Neural cell (in vitro differentiated cells): ENCODE measurements at regions not wholly inside any gene's neighbourhood (a gene's known extent, or its start where the extent isn't known, plus 50 kb on each side); places are given as distances from the start of the nearest gene placed in this dataset.

Source experiments
- H2AFZ ChIP-seq: fragments of 200-600, 300-800 bp; sonication (generic), shearing (Covaris generic); 2 replicates; pipeline ENCODE4 v1.6.0; 2014; ENCODE audit warnings: low read depth, mild to moderate bottlenecking, antibody characterized with exemption, low read length, moderate library complexity
- H3F3A ChIP-seq: fragments of 200-600 bp; shearing (Covaris generic); 2 replicates; pipeline ENCODE4 v1.6.1; 2016; ENCODE audit warnings: mild to moderate bottlenecking, moderate library complexity, mixed read lengths, antibody characterized with exemption, low read length; ENCODE audit not compliant: insufficient read depth, poor library complexity, severe bottlenecking
- H3K27ac ChIP-seq: fragments of 200-600, 300-800 bp; sonication (generic), shearing (Covaris generic); 2 replicates; pipeline ENCODE4 v1.5.1; 2014; ENCODE audit warnings: mild to moderate bottlenecking, low read length, moderate library complexity
- H3K27me3 ChIP-seq: fragments of 300-800, 200-600 bp; sonication (generic), shearing (Covaris generic); 2 replicates; pipeline ENCODE4 v1.6.0; 2014; ENCODE audit warnings: mild to moderate bottlenecking, low read depth, low read length, moderate library complexity; ENCODE audit not compliant: insufficient read depth
- H3K36me3 ChIP-seq: fragments of 300-800, 200-600 bp; sonication (generic), shearing (Covaris generic); 2 replicates; pipeline ENCODE4 v1.5.1; 2014; ENCODE audit warnings: mild to moderate bottlenecking, antibody characterized with exemption, low read length, moderate library complexity; ENCODE audit not compliant: insufficient read depth
- H3K4me2 ChIP-seq: fragments of 300-800, 200-600 bp; sonication (generic), shearing (Covaris generic); 2 replicates; pipeline ENCODE4 v1.6.0; 2014; ENCODE audit warnings: mild to moderate bottlenecking, low read length
- H3K4me3 ChIP-seq: fragments of 300-800, 200-600 bp; sonication (generic), shearing (Covaris generic); 2 replicates; pipeline ENCODE4 v1.5.1; 2014; ENCODE audit warnings: mild to moderate bottlenecking, low read length, moderate library complexity
- H3K79me2 ChIP-seq: fragments of 200-600 bp; shearing (Covaris generic); replicated peaks from 2 replicates; pipeline ENCODE4 v1.6.0; 2014; ENCODE audit warnings: mild to moderate bottlenecking, low read length, moderate library complexity; ENCODE audit not compliant: insufficient read depth
- H3K9ac ChIP-seq: fragments of 300-800, 200-600 bp; sonication (generic), shearing (Covaris generic); 2 replicates; pipeline ENCODE4 v1.6.1; 2016; ENCODE audit warnings: mild to moderate bottlenecking, low read length, mixed read lengths
- H3K9me2 ChIP-seq: fragments of 200-600 bp; shearing (Covaris generic); 2 replicates; pipeline ENCODE4 v1.6.1; 2016; ENCODE audit warnings: mild to moderate bottlenecking, low read length, mixed read lengths; ENCODE audit not compliant: insufficient read depth
- H3K9me3 ChIP-seq: fragments of 200-600, 300-800 bp; sonication (generic), shearing (Covaris generic); 2 replicates; pipeline ENCODE4 v1.6.1; 2016; ENCODE audit warnings: mild to moderate bottlenecking, mixed run types, low read length, moderate library complexity, mixed read lengths
- H4K20me1 ChIP-seq: fragments of 200-600 bp; shearing (Covaris generic); 2 replicates; pipeline ENCODE4 v1.6.1; 2016; ENCODE audit warnings: mild to moderate bottlenecking, mixed run types; ENCODE audit not compliant: insufficient read depth
- EP300 ChIP-seq: fragments of 450-650 bp; conservative IDR thresholded peaks from 2 replicates; pipeline ENCODE4 v1.6.1; 2014; ENCODE audit warnings: antibody characterized with exemption, mild to moderate bottlenecking, moderate library complexity; ENCODE audit not compliant: poor library complexity, severe bottlenecking
- EZH2 ChIP-seq: fragments of 200-600, 300-800 bp; shearing (Covaris generic), sonication (generic); IDR thresholded peaks from 2 replicates; pipeline ENCODE4 v1.6.1; 2014; ENCODE audit warnings: antibody characterized with exemption, low read length, borderline replicate concordance, mild to moderate bottlenecking; ENCODE audit not compliant: insufficient read depth, poor library complexity, severe bottlenecking
- MXI1 ChIP-seq: fragments of 450-650 bp; conservative IDR thresholded peaks from 2 replicates; pipeline ENCODE4 v1.6.1; 2014; ENCODE audit warnings: antibody characterized with exemption, mild to moderate bottlenecking; ENCODE audit not compliant: poor library complexity, severe bottlenecking
- POLR2AphosphoS5 ChIP-seq: IDR thresholded peaks from 2 replicates; pipeline ENCODE4 v1.6.1; 2012
- RAD21 ChIP-seq: fragments of 450-650 bp; conservative IDR thresholded peaks from 2 replicates; pipeline ENCODE4 v1.6.1; 2014; ENCODE audit warnings: antibody characterized with exemption, mild to moderate bottlenecking, moderate library complexity
- SMC3 ChIP-seq: fragments of 450-650 bp; conservative IDR thresholded peaks from 2 replicates; pipeline ENCODE4 v1.6.1; 2014; ENCODE audit warnings: antibody characterized with exemption, mild to moderate bottlenecking, moderate library complexity; ENCODE audit not compliant: poor library complexity
- TAF1 ChIP-seq: IDR thresholded peaks from 2 replicates; pipeline ENCODE4 v1.6.1; 2012; ENCODE audit warnings: low read depth
- TF ChIP-seq, protein P1 (sequence below): IDR thresholded peaks from 2 replicates; pipeline ENCODE4 v1.6.1; 2012; ENCODE audit warnings: borderline replicate concordance
- TF ChIP-seq, protein P2 (sequence below): fragments of 450-650 bp; IDR thresholded peaks from 2 replicates; pipeline ENCODE4 v1.5.1; 2014; ENCODE audit warnings: antibody characterized with exemption, mild to moderate bottlenecking, moderate library complexity; ENCODE audit not compliant: poor library complexity, severe bottlenecking

DNA sequence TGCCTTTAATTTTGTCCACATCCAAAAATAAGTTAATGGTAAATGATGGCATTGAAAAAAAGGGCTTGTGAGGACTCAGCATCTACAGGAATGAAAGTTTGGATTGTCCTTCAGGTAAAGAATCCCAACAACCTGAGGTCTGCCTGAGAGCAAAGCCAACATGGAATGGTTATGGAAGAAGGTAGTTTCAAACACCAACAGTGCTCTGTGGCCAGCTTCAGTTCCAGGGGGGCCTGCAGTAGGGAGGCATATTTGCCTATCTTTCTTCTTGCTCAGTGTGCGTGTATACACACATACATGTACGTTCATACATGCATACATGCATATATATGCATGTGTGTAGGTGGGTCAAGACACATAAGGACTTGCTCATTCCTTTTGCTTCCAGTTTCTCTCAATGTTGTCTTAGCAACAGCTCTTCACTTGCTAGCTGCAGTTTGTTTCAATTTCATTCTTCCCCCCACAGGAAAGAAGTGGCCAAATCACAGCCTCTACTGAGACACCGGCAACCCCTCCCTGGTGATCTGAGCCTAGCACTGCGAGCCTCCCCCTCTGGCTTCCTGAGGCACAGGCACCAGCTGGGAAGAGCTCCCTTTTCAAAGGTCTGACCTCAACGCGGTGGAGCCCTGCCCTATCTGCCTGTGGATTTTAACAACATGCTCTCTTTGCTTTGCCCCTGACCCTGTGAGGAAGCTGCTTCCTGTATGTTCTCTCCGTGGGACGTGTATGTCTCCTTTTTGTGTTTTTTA, 146.2 kb downstream of the KLF13 start:
- Histone ChIP-seq H3K79me2 (no peaks in the 10 kb centered on the region), H3K4me2 (no peak overlapping the region), H3K36me3 (no peaks in the 10 kb centered on the region), H3K9me2 (no peaks in the 10 kb centered on the region), H3F3A (no peaks in the 10 kb centered on the region), H3K9ac (no peak overlapping the region), H3K27me3 (no peaks in the 10 kb centered on the region), H2AFZ (no peak overlapping the region), H3K27ac (no peak overlapping the region), H3K9me3 (no peaks in the 10 kb centered on the region), H4K20me1 (no peaks in the 10 kb centered on the region), H3K4me3 (no peak overlapping the region)
- TF ChIP-seq, protein P1, sequence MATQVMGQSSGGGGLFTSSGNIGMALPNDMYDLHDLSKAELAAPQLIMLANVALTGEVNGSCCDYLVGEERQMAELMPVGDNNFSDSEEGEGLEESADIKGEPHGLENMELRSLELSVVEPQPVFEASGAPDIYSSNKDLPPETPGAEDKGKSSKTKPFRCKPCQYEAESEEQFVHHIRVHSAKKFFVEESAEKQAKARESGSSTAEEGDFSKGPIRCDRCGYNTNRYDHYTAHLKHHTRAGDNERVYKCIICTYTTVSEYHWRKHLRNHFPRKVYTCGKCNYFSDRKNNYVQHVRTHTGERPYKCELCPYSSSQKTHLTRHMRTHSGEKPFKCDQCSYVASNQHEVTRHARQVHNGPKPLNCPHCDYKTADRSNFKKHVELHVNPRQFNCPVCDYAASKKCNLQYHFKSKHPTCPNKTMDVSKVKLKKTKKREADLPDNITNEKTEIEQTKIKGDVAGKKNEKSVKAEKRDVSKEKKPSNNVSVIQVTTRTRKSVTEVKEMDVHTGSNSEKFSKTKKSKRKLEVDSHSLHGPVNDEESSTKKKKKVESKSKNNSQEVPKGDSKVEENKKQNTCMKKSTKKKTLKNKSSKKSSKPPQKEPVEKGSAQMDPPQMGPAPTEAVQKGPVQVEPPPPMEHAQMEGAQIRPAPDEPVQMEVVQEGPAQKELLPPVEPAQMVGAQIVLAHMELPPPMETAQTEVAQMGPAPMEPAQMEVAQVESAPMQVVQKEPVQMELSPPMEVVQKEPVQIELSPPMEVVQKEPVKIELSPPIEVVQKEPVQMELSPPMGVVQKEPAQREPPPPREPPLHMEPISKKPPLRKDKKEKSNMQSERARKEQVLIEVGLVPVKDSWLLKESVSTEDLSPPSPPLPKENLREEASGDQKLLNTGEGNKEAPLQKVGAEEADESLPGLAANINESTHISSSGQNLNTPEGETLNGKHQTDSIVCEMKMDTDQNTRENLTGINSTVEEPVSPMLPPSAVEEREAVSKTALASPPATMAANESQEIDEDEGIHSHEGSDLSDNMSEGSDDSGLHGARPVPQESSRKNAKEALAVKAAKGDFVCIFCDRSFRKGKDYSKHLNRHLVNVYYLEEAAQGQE: no peak
- TF ChIP-seq SMC3 (no peak), RAD21 (no peak)

DNA sequence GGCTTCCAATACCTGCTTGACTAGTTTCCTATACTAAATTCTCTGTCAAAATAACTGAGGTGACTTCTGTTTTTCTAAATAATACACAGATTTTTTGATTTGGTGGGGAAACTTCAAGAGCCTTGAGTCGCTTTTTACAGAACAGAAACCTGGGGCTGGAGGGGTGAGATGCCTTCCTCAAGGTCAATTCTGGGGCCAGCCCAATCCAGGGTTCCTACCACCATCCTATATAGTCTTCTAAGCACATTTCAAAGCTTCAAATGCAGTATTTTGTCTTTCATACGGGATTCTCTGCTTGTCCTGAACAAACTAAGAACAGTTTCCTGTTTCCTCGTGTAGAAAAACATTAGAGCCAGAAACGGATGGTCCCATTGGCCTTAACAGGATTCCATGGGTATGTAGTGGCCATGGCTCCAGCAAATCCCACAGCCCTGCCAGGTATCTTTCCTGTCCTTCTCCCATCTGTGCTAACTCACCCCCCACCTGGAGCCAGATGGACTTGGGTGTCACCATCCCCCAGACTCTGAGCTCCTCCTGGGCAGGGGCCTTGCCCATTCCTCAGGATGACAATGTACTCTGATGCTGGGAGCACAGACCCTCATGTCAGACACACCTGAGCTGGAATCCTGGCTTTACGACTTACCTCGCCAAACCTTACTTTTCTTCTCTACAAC, 146.9 kb downstream of the KLF13 start:
- Histone ChIP-seq H3K9me2 (no peaks in the 10 kb centered on the region), H3K27me3 (no peaks in the 10 kb centered on the region), H4K20me1 (no peaks in the 10 kb centered on the region), H2AFZ (no peak overlapping the region), H3F3A (no peaks in the 10 kb centered on the region), H3K79me2 (no peaks in the 10 kb centered on the region), H3K9ac (no peak overlapping the region), H3K27ac (no peak overlapping the region), H3K4me3 (no peak overlapping the region), H3K36me3 (no peaks in the 10 kb centered on the region), H3K9me3 (no peaks in the 10 kb centered on the region), H3K4me2 (no peak overlapping the region)
- TF ChIP-seq MXI1 (no peak), RAD21 (no peak), POLR2AphosphoS5 (no peak), EZH2 (no peak), TAF1 (no peak), SMC3 (no peak), EP300 (no peak)
- TF ChIP-seq, protein P1: no peak
- TF ChIP-seq, protein P2, sequence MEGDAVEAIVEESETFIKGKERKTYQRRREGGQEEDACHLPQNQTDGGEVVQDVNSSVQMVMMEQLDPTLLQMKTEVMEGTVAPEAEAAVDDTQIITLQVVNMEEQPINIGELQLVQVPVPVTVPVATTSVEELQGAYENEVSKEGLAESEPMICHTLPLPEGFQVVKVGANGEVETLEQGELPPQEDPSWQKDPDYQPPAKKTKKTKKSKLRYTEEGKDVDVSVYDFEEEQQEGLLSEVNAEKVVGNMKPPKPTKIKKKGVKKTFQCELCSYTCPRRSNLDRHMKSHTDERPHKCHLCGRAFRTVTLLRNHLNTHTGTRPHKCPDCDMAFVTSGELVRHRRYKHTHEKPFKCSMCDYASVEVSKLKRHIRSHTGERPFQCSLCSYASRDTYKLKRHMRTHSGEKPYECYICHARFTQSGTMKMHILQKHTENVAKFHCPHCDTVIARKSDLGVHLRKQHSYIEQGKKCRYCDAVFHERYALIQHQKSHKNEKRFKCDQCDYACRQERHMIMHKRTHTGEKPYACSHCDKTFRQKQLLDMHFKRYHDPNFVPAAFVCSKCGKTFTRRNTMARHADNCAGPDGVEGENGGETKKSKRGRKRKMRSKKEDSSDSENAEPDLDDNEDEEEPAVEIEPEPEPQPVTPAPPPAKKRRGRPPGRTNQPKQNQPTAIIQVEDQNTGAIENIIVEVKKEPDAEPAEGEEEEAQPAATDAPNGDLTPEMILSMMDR: no peak
